ENCODE measurements at regions not wholly inside any gene's neighbourhood (a gene's known extent, or its start where the extent isn't known, plus 50 kb on each side); places are given as distances from the start of the nearest gene placed in this dataset.

DNA sequence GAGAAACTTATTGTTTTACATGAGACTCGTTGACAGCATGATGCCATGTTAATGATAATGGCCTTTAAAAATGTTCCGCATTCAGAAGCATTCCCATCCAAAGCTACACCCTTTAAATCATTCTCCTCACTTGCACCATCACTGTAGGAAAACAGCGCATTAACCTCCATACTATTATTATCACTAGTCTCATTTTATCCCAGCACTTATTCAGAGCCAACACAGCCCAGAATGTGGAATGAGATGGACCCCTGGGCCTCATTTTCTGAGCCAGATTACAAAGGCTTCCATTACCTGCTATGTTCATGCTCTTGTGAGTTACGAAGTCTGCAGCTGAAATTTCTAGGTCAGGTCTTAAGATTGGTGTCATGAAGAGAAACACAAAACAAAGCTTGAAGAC lies 159.4 kb downstream of the HS3ST3A1 start:
- H3K27me3 Mint-ChIP-seq (ENCODE audit: low read depth), result peaks cover 3% of the 10 kb centered on the region
- H3K36me3 Mint-ChIP-seq (ENCODE audit: insufficient read depth), result no peaks in the 10 kb centered on the region
- DNase-seq (no peak), ATAC-seq (no peak)
- no peaks in the 10 kb centered on the region for H3K9me3 Mint-ChIP-seq
- no peak overlapping the region for H3K4me3 Mint-ChIP-seq
- H3K4me1 Mint-ChIP-seq (ENCODE audit: low read depth), result no peaks in the 10 kb centered on the region

DNA sequence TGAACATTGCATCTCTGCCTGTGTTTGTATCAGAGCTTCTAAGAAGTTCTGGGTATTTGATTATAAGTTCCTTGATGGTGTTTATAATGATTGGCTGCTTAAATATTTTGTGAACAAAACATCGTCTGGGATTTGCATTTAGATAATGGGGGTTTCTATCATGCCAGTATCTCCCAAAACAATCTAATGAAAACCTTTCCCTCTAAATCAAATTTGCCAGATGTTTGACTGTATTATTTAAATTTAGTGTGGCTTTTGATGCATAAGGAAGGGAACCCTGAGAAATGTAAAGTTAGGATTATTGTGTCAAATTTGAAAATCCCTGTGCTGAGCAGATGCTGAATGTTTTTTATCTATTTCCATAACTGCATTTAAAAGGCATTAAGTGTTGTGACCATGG lies 159.9 kb downstream of the HS3ST3A1 start:
- H3K36me3 Mint-ChIP-seq (ENCODE audit: insufficient read depth), result no peaks in the 10 kb centered on the region
- H3K4me3 Mint-ChIP-seq, result no peak overlapping the region
- no peaks in the 10 kb centered on the region for H3K9me3 Mint-ChIP-seq
- peaks cover 6% of the 10 kb centered on the region for H3K27me3 Mint-ChIP-seq (ENCODE audit: low read depth)
- DNase-seq (no peak), ATAC-seq (no peak)
- H3K4me1 Mint-ChIP-seq (ENCODE audit: low read depth), result no peaks in the 10 kb centered on the region

DNA sequence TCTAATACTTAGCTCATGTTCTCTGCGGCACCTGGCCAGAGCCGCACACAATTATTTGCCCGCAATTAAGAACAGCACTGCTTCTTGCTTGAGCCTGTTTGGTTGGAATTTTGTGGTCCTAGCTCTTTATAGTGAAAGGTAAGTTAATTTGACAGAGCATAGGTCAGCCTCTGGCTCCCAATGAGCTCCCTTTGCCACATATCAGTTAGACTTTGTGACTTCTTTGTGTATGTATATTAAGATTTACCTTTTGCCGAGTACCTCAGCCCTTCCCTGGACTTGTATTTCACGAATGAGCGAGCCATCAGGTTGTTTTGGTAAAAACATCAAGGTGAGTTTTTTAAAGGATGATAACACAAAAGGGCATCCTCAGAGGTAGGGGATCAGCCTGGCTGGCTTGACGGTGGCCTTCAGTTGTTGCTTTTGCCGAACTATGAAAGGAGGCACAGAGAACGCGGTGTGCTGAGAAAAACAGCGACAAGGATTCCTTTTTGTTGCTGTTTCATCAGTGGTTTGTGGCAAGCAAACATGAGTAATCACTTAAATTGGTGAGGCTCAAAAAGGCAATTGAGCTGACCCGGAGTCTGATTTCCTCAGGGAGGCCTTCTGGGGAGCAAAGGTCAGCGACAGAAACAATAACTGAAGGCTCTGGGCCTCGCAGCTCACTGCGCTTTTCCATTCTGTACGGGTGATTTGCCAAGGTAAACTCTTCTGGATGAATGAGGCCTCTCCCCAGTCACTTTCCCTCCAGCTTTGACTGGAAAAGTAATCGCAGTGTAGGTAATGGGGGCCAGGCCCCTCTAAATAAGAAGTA lies 163.6 kb downstream of the HS3ST3A1 start:
- H3K36me3 Mint-ChIP-seq (ENCODE audit: insufficient read depth), result no peaks in the 10 kb centered on the region
- no peak for ATAC-seq
- no peaks in the 10 kb centered on the region for H3K4me1 Mint-ChIP-seq (ENCODE audit: low read depth)
- no peak for DNase-seq
- H3K9me3 Mint-ChIP-seq, result no peaks in the 10 kb centered on the region
- peaks cover 3% of the 10 kb centered on the region for H3K27me3 Mint-ChIP-seq (ENCODE audit: low read depth)
- no peak overlapping the region for H3K4me3 Mint-ChIP-seq

GRCh38 chr17:13435230-13435629 lies 166.5 kb downstream of the HS3ST3A1 start:
- Mint-ChIP-seq H3K9me3 (no peaks in the 10 kb centered on the region), H3K27me3 (ENCODE audit: low read depth) (peaks cover 3% of the 10 kb centered on the region), H3K36me3 (ENCODE audit: insufficient read depth) (no peaks in the 10 kb centered on the region), H3K4me1 (ENCODE audit: low read depth) (no peaks in the 10 kb centered on the region), H3K4me3 (no peak overlapping the region)
- DNase-seq, result no peak
- no peak for ATAC-seq

DNA sequence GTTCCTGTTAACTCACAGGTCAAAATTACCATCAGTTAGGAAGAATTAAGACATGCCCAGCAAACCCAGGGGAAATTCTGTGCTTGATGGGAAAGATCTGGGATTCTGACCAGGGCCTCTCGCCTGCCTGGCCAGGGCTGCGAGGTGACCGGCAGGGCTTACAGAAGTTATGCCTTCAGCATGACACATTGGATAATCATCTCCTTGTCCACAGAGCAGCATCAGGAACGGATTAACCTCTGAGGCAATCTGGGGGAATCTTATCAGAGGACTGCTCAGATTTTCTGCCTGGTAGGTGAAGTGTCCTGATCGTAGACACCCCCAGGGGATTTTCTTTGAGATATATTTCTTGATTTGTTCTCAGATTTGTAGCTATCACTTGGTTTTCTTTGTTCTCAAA lies 172.5 kb downstream of the HS3ST3A1 start:
- no peaks in the 10 kb centered on the region for H3K27me3 Mint-ChIP-seq (ENCODE audit: low read depth)
- no peaks in the 10 kb centered on the region for H3K4me1 Mint-ChIP-seq (ENCODE audit: low read depth)
- H3K9me3 Mint-ChIP-seq, result no peaks in the 10 kb centered on the region
- H3K36me3 Mint-ChIP-seq (ENCODE audit: insufficient read depth), result no peaks in the 10 kb centered on the region
- ATAC-seq, result no peak
- DNase-seq, result no peak
- no peak overlapping the region for H3K4me3 Mint-ChIP-seq

DNA sequence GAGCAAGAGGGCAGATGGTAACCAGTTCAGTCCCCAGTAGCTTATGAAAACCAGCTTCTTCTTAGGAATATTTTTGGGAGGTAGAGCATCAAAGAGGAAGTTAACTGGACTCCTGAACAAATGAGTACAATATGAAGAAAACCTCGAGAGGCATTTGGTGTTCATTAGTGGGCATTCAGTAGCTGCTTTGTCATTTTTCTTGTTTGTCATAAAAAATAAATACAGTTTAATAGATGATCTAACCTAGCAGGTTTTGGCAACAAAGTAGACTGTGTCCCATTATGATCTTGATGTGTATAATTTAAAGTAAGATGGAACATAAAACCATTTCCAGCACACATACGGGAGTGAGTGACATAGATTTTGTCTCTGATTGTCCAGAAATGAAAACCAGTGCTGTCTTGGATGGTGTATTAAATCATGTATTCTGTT lies 173.1 kb downstream of the HS3ST3A1 start:
- H3K4me1 Mint-ChIP-seq (ENCODE audit: low read depth), result no peaks in the 10 kb centered on the region
- H3K36me3 Mint-ChIP-seq (ENCODE audit: insufficient read depth), result no peaks in the 10 kb centered on the region
- no peaks in the 10 kb centered on the region for H3K9me3 Mint-ChIP-seq
- no peaks in the 10 kb centered on the region for H3K27me3 Mint-ChIP-seq (ENCODE audit: low read depth)
- H3K4me3 Mint-ChIP-seq, result no peak overlapping the region
- DNase-seq (no peak), ATAC-seq (no peak)

- ATAC-seq (no peak), DNase-seq (no peak)
- H3K4me1 Mint-ChIP-seq (ENCODE audit: low read depth), result no peaks in the 10 kb centered on the region
- H3K9me3 Mint-ChIP-seq, result no peaks in the 10 kb centered on the region
- no peaks in the 10 kb centered on the region for H3K36me3 Mint-ChIP-seq (ENCODE audit: insufficient read depth)
- no peak overlapping the region for H3K4me3 Mint-ChIP-seq
- no peaks in the 10 kb centered on the region for H3K27me3 Mint-ChIP-seq (ENCODE audit: low read depth)
These were observed 174.7 kb downstream of the HS3ST3A1 start for GRCh38 chr17:13426991-13427390.

GRCh38 chr17:13425390-13425789 lies 176.3 kb downstream of the HS3ST3A1 start:
- H3K4me3 Mint-ChIP-seq, result no peak overlapping the region
- H3K36me3 Mint-ChIP-seq (ENCODE audit: insufficient read depth), result no peaks in the 10 kb centered on the region
- no peaks in the 10 kb centered on the region for H3K4me1 Mint-ChIP-seq (ENCODE audit: low read depth)
- H3K9me3 Mint-ChIP-seq, result no peaks in the 10 kb centered on the region
- ATAC-seq (no peak), DNase-seq (no peak)
- H3K27me3 Mint-ChIP-seq (ENCODE audit: low read depth), result peaks cover 11% of the 10 kb centered on the region

- ATAC-seq (no peak), DNase-seq (no peak)
- Mint-ChIP-seq H3K36me3 (ENCODE audit: insufficient read depth) (no peaks in the 10 kb centered on the region), H3K4me1 (ENCODE audit: low read depth) (no peaks in the 10 kb centered on the region), H3K4me3 (no peak overlapping the region), H3K27me3 (ENCODE audit: low read depth) (peaks cover 15% of the 10 kb centered on the region), H3K9me3 (no peaks in the 10 kb centered on the region)
These were observed 180.1 kb downstream of the HS3ST3A1 start for GRCh38 chr17:13421581-13422130.

DNA sequence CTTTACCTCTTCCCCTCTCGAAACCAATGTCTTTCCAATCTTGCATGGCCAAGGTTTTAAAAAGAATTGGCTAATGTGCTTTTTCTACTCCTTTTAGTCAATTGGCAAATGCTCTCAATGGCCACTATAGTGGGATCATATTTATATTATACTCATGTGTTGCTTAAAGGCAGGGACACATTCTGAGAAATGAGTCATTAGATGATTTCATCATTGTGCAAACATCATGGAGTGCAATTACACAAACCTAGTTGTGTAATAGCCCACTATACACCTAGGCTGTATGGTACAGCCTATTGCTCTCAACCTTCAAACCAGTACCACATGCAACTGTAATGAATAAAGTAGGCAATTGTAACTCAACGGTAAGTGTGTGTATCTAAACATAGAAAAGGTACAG lies 180.9 kb downstream of the HS3ST3A1 start:
- ATAC-seq, result no peak
- DNase-seq, result no peak
- H3K36me3 Mint-ChIP-seq (ENCODE audit: insufficient read depth), result no peaks in the 10 kb centered on the region
- H3K4me3 Mint-ChIP-seq, result no peak overlapping the region
- no peaks in the 10 kb centered on the region for H3K4me1 Mint-ChIP-seq (ENCODE audit: low read depth)
- no peaks in the 10 kb centered on the region for H3K9me3 Mint-ChIP-seq
- peaks cover 16% of the 10 kb centered on the region for H3K27me3 Mint-ChIP-seq (ENCODE audit: low read depth)

GRCh38 chr17:13420418-13420826 lies 181.3 kb downstream of the HS3ST3A1 start:
- Mint-ChIP-seq H3K4me1 (ENCODE audit: low read depth) (no peaks in the 10 kb centered on the region), H3K36me3 (ENCODE audit: insufficient read depth) (no peaks in the 10 kb centered on the region), H3K9me3 (no peaks in the 10 kb centered on the region), H3K27me3 (ENCODE audit: low read depth) (peaks cover 16% of the 10 kb centered on the region), H3K4me3 (no peak overlapping the region)
- DNase-seq, result no peak
- ATAC-seq, result no peak

GRCh38 chr17:13419676-13420075 lies 182.1 kb downstream of the HS3ST3A1 start:
- no peak for ATAC-seq
- no peak overlapping the region for H3K4me3 Mint-ChIP-seq
- no peaks in the 10 kb centered on the region for H3K36me3 Mint-ChIP-seq (ENCODE audit: insufficient read depth)
- H3K4me1 Mint-ChIP-seq (ENCODE audit: low read depth), result no peaks in the 10 kb centered on the region
- no peak for DNase-seq
- H3K27me3 Mint-ChIP-seq (ENCODE audit: low read depth), result peaks cover 16% of the 10 kb centered on the region
- H3K9me3 Mint-ChIP-seq, result no peaks in the 10 kb centered on the region

- no peak overlapping the region for H3K4me3 Mint-ChIP-seq
- H3K27me3 Mint-ChIP-seq (ENCODE audit: low read depth), result peaks cover 18% of the 10 kb centered on the region
- DNase-seq (no peak), ATAC-seq (no peak)
- H3K36me3 Mint-ChIP-seq (ENCODE audit: insufficient read depth), result no peaks in the 10 kb centered on the region
- no peaks in the 10 kb centered on the region for H3K4me1 Mint-ChIP-seq (ENCODE audit: low read depth)
- H3K9me3 Mint-ChIP-seq, result no peaks in the 10 kb centered on the region
These were observed 182.8 kb downstream of the HS3ST3A1 start for GRCh38 chr17:13418891-13419290.

DNA sequence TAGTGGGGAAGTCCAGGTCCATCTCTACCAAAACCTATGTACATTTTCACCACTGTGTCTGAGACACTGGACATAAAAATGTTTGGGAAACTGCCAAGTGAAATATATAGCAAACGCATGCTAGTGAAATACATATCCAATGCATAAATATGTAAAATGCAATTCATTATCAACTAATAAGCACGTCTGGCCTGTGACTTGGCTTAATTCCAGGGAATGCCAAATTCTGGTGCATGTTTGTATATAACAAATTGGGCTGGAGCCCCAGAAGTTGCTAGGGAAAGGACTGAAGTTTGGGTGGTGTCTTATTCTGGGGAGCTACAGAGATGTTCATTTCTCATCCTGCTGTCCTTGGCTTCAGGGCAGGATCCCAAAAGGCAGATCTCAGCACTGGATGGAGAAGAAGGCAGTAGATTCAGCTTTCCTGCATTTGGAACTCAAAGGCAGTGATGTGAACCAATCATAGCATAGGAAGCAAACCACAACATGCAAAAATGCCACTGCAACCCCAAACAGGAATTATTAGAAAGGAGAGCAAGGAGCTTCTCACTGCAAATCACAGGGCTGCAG lies 184.3 kb downstream of the HS3ST3A1 start:
- ATAC-seq (no peak), DNase-seq (no peak)
- Mint-ChIP-seq H3K36me3 (ENCODE audit: insufficient read depth) (no peaks in the 10 kb centered on the region), H3K4me3 (no peak overlapping the region), H3K9me3 (no peaks in the 10 kb centered on the region), H3K27me3 (ENCODE audit: low read depth) (peaks cover 22% of the 10 kb centered on the region), H3K4me1 (ENCODE audit: low read depth) (no peaks in the 10 kb centered on the region)

GRCh38 chr17:13416748-13417363 lies 184.9 kb downstream of the HS3ST3A1 start:
- Mint-ChIP-seq H3K9me3 (no peaks in the 10 kb centered on the region), H3K36me3 (ENCODE audit: insufficient read depth) (no peaks in the 10 kb centered on the region), H3K4me1 (ENCODE audit: low read depth) (no peaks in the 10 kb centered on the region), H3K4me3 (no peak overlapping the region), H3K27me3 (ENCODE audit: low read depth) (peaks cover 21% of the 10 kb centered on the region)
- DNase-seq (no peak), ATAC-seq (no peak)

All from activated T-cell treated with anti-CD3 and anti-CD28 coated beads, Interleukin-2, amount 50 U/mL, for 4 hours (primary cell).